T-helper 17 cell (primary cell): ENCODE measurements at regions not wholly inside any gene's neighbourhood (a gene's known extent, or its start where the extent isn't known, plus 50 kb on each side); places are given as distances from the start of the nearest gene placed in this dataset.

Source experiments
- ATAC-seq: fragments of 150-1000 bp; cut with Tn5 transposase; 2 replicates; pipeline ENCODE4 v1.10.0; 2021; ENCODE audit warnings: mild to moderate bottlenecking, moderate library complexity
- DNase-seq, 3 donors: peaks; one replicate each; pipeline versions ENCODE4 v3.0.0 to v3.0.0-alpha.2; 2020 to 2021
- H3K9me3 ChIP-seq: one replicate; pipeline ENCODE4 v1.7.0; 2013; ENCODE audit warnings: low read length, mild to moderate bottlenecking; ENCODE audit not compliant: control insufficient read depth, poor library complexity, severe bottlenecking
- H3K27ac Mint-ChIP-seq: one replicate; pipeline ENCODE4 v1.8.0; 2022; ENCODE audit warnings: mild to moderate bottlenecking, moderate library complexity, mixed read lengths
- H3K27me3 Mint-ChIP-seq: one replicate; pipeline ENCODE4 v1.8.0; 2022; ENCODE audit warnings: mixed read lengths
- H3K36me3 Mint-ChIP-seq: one replicate; pipeline ENCODE4 v1.8.0; 2022; ENCODE audit warnings: low read depth, mixed read lengths
- H3K4me1 Mint-ChIP-seq: one replicate; pipeline ENCODE4 v1.8.0; 2022; ENCODE audit warnings: mild to moderate bottlenecking, mixed read lengths
- H3K4me3 Mint-ChIP-seq: one replicate; pipeline ENCODE4 v1.8.0; 2022; ENCODE audit warnings: mild to moderate bottlenecking, moderate library complexity, mixed read lengths

DNA sequence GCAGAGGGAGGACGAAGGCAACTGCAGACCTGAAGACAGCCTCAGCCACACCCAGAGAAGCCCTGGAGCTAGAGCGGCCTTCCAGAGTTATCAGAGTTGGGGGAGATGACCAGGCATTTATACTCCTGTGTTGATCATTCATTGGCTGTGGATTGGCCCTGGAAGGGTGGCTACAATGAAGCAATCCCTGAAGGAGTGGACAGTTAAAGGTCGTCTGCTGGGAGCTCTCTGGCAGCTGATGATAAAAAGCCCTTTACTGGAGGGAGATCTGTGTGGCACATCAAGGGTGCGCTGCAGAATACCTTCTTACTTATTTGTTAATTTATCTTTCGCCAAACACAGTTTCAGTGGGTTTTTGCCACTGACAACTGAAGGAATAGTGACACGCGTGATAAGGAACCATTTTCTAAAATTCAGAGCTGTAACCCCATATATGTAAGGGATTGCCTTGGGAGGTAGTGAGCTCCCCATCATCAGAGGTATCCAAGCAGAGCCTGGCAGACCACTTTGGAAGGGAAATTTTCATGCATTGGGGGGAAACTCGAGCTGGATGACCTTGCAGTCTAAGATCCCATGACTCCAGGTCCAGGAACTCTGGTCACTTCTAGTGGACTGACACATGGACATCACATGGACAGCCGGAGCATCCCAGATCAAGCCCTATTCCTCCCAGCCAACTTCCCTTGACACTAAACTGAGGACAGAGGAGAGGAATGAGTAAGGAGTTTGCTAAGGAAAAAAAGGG is 126.4 kb upstream of the GADD45A start:
- Mint-ChIP-seq H3K4me3 (no peak overlapping the region), H3K27me3 (peaks cover 47% of the 10 kb centered on the region), H3K36me3 (peaks cover 4% of the 10 kb centered on the region), H3K27ac (no peak overlapping the region), H3K4me1 (peaks cover 5% of the 10 kb centered on the region)
- H3K9me3 ChIP-seq, result no peaks in the 10 kb centered on the region
- ATAC-seq (no peak), DNase-seq (no peak)

DNA sequence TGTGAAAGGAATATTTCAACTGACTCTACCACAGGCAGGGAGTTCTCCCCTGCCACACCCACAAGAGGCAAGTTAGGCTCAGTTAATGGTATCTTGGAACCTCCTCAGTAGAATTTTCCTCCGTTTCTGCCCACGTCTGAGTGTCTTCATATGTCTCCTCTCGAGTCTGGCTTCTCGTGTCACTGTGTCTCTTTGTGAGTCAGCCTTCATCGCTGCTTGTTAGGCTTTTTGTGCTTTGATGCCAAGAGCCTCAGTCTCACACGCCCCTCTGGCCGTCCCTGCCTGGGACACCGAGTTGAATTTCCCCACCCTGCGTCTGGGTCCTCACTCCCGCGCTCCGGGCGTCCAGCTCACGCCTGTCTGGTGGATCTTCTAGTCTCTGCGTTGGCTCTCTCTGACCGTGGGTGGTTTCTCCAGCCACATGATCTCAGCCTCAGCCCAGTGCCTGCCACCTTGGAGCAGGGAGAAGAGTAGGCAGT is 125.7 kb upstream of the GADD45A start:
- H3K27ac Mint-ChIP-seq, result no peak overlapping the region
- peaks cover 4% of the 10 kb centered on the region for H3K36me3 Mint-ChIP-seq
- no peak overlapping the region for H3K4me3 Mint-ChIP-seq
- no peak for ATAC-seq
- no peaks in the 10 kb centered on the region for H3K9me3 ChIP-seq
- DNase-seq, result no peak
- H3K4me1 Mint-ChIP-seq, result peaks cover 10% of the 10 kb centered on the region
- peaks cover 46% of the 10 kb centered on the region for H3K27me3 Mint-ChIP-seq

DNA sequence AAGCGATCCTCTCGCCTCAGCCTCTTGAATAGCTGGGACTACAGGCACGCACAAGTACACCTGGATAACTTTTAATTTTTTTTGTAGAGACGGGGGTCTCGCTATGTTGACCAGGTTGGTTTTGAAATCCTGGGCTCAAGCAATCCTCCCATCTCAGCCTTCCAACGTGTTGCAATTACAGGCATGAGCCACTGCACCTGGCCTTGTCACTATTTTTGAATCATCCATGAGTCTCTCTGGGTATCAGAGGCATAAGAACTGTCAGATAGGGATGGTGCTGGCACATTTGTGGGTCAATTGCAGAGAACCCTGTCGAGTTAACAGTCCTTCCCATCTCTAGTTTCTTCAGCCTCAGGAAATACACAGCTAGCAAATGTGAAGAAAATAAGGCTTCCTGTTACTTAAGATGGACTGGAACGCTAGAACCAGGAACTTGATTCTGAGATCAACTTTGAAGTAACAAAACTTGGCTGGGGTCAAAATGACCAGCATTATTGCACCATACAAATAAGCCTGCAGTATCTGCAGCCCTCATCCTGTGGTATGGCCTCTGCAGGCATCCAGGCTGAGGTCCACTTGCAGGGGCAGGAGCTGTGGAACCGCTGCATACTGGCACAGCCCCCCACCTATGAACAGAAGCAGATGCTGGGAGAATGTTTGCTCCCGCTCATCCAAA is 124.3 kb upstream of the GADD45A start:
- Mint-ChIP-seq H3K4me3 (no peak overlapping the region), H3K27me3 (peaks cover 35% of the 10 kb centered on the region), H3K27ac (no peak overlapping the region), H3K4me1 (peaks cover 12% of the 10 kb centered on the region), H3K36me3 (no peaks in the 10 kb centered on the region)
- ATAC-seq, result no peak
- no peak for DNase-seq
- H3K9me3 ChIP-seq, result no peaks in the 10 kb centered on the region

DNA sequence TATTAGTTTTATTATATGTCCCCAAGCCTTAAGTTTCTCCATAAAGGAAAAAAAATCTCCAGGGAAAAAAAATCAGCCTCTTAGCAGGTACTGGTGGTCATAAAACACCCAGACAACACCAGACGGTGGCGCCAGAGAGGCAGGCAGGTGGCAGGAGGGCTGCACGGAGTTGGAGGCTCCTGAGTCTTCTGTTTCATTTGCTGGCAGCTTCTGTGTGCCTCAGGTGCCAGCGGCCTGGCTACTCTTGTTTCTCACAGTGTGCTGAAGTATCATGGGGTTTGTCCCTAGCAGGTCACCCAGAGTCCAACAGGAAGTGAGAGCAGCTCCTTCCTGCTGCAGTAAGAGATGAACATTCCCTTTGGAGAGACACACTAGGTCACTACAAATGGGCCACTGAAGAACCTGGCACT is 123.3 kb upstream of the GADD45A start:
- peak; percentile 60 to 80 (median 64) for DNase-seq
- Mint-ChIP-seq H3K4me1 (peaks cover 10% of the 10 kb centered on the region), H3K27me3 (peaks cover 27% of the 10 kb centered on the region), H3K36me3 (no peaks in the 10 kb centered on the region), H3K27ac (no peak overlapping the region), H3K4me3 (no peak overlapping the region)
- peak; percentile 87 for ATAC-seq
- no peaks in the 10 kb centered on the region for H3K9me3 ChIP-seq

DNA sequence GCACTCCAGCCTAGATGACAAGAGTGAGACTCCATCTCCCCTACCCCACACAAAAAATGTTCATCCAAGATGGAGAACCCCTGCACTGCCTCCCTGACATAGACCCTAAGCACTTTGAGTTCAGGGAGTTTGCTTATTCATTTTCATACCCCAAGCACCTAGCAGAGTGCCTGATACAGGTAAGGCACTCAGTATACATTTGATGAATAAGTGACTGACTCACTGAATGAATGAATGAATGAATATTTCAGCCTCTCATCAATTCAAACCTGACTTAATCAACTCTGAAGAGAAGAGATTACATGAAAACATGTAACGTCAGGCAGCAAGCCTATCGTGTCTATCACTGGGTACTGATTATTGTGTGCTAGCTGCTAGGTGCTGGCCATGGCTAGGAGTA is 121.3 kb upstream of the GADD45A start:
- H3K27ac Mint-ChIP-seq, result no peak overlapping the region
- H3K36me3 Mint-ChIP-seq, result no peaks in the 10 kb centered on the region
- DNase-seq (no peak), ATAC-seq (no peak)
- H3K27me3 Mint-ChIP-seq, result peaks cover 10% of the 10 kb centered on the region
- no peak overlapping the region for H3K4me3 Mint-ChIP-seq
- H3K9me3 ChIP-seq, result no peaks in the 10 kb centered on the region
- H3K4me1 Mint-ChIP-seq, result peaks cover 10% of the 10 kb centered on the region

DNA sequence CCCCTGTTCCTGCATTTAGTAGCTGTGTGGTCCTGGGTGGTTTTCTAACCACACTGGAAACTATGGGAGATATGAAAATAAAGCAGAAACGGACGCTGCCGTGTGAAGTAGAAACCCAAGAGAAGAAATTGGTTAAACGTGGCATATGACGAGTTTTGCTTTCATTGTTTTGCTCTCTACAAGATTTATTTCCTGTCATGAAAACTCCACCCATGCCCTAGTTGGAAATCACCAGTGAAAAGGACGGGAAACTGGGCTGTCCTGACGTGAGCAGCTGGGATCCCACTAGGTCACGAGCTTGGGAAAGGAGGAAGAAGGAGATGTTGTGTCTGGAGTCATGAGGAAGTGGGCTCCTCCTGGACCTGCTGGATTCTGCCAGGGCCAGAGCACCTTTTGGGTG is 120.8 kb upstream of the GADD45A start:
- ATAC-seq (no peak), DNase-seq (no peak)
- Mint-ChIP-seq H3K27ac (no peak overlapping the region), H3K36me3 (no peaks in the 10 kb centered on the region), H3K4me1 (peaks cover 10% of the 10 kb centered on the region), H3K27me3 (peaks cover 5% of the 10 kb centered on the region), H3K4me3 (no peak overlapping the region)
- H3K9me3 ChIP-seq, result no peaks in the 10 kb centered on the region

DNA sequence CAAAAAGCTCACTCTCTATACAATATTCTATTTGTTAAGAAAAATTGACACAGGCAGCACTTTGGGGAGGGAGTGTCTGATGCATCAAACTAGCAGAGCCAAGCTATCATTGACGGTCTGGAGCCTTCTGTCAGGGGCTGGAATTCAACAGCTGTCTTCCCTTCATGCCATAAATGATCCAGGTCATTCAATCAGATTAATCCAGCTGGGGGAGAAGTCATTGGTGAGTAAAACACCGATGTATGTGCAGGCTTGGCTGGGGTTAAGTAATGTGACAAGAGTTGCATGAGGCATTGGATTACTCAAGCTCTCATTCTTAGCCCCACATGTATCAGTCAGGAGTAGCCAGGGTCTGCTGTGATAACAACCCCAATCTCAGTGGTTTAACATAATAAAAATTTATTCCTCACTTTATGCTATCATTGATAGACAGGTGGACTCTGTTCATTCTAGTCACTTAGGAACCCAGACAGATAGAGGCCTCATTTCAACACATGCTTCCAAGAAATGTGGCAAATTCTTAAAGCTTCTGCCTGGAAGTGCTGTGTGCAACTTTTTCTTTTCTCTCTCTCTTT is 118.1 kb upstream of the GADD45A start:
- Mint-ChIP-seq H3K27me3 (peaks cover 7% of the 10 kb centered on the region), H3K27ac (no peak overlapping the region), H3K4me1 (peaks cover 7% of the 10 kb centered on the region), H3K36me3 (no peaks in the 10 kb centered on the region), H3K4me3 (no peak overlapping the region)
- ATAC-seq (no peak), DNase-seq (no peak)
- H3K9me3 ChIP-seq, result no peaks in the 10 kb centered on the region

DNA sequence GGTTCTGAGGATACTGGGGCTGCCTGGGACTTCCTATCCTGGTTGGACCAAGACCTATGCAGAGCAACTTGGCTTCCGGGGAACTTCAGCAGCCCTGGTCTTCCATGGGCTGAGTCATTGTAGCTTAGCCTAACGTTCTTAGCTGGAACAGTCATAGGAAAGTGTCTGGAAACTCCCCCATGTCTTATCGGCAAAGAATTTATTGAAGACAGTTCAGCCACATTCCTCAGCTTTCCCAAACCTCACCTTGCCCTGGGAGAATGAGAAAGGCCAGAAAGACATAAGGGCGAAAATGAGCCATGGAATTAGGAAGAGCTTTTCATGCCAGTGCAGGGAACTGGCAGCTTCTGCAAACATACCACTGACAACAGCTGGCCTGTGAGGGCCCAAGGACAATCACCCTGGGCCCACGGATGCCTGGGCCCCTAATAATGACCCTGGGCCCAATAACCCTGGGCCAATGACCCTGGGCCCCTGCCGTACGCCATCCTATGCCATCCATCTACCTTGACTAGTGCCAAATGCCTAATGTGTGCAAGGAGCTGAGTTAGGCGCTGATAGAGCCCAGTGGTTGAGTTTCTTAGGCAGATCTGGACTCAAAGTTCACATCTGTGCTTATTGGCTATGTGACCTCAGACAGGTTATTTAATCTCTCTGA is 114.4 kb upstream of the GADD45A start:
- Mint-ChIP-seq H3K27me3 (peaks cover 7% of the 10 kb centered on the region), H3K36me3 (no peaks in the 10 kb centered on the region), H3K4me1 (no peaks in the 10 kb centered on the region), H3K4me3 (no peak overlapping the region), H3K27ac (no peak overlapping the region)
- H3K9me3 ChIP-seq, result no peaks in the 10 kb centered on the region
- no peak for ATAC-seq
- DNase-seq, result no peak

DNA sequence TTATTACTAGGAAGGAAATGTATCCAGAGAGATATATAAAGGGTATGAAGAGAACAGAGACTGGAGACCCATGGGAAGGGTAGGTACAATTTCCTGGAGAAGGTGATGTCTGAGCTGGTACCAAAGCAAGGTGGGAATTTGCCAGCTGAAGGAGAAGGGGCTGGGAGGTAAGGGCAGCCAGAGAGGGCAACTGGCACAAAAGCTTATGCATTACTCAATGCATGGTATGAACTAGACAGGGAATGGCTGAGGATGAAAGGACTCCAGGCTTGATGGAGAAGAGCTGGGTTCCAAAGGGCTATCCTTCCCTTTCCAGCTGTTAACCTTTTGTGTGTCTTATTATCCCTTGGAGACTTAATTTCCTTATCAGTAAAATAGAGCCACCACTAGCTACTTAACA is 113.6 kb upstream of the GADD45A start:
- DNase-seq (no peak), ATAC-seq (no peak)
- Mint-ChIP-seq H3K36me3 (no peaks in the 10 kb centered on the region), H3K4me1 (no peaks in the 10 kb centered on the region), H3K27ac (no peak overlapping the region), H3K27me3 (peaks cover 7% of the 10 kb centered on the region), H3K4me3 (no peak overlapping the region)
- no peaks in the 10 kb centered on the region for H3K9me3 ChIP-seq

DNA sequence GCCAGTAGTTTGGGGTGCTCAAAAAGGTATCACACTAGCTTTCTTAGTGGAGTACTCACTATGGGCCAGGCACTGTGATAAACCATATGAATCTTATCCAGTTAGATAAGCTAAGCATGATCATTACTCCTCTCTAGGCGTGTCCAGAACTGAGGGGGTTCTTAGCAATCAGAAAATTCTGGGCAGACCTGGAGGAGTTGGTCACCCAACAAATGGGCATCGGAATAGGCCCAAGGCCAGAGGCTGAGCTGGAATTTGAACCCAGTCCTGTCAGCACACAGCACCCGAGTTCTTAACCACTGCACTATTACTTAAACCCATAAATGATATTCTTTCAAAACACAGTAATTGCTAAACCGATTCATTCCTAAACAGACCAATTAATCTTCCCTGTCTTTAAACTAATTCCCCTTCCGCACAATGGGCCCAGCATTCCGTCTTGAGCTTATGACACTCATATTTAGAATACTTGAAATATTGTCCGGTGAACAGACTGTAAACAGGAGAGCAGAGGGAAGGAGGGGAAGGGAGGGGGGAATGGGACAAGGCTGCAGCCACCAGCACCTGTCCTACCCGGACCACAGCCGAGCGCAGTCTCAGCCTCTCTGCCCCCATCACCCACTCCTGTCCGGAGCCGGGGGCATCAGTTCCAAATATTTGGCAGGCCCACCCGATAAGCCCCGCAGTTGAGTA is 113.0 kb upstream of the GADD45A start:
- H3K4me3 Mint-ChIP-seq, result no peak overlapping the region
- no peaks in the 10 kb centered on the region for H3K9me3 ChIP-seq
- ATAC-seq (no peak), DNase-seq (no peak)
- H3K4me1 Mint-ChIP-seq, result no peaks in the 10 kb centered on the region
- no peak overlapping the region for H3K27ac Mint-ChIP-seq
- H3K36me3 Mint-ChIP-seq, result no peaks in the 10 kb centered on the region
- peaks cover 7% of the 10 kb centered on the region for H3K27me3 Mint-ChIP-seq

DNA sequence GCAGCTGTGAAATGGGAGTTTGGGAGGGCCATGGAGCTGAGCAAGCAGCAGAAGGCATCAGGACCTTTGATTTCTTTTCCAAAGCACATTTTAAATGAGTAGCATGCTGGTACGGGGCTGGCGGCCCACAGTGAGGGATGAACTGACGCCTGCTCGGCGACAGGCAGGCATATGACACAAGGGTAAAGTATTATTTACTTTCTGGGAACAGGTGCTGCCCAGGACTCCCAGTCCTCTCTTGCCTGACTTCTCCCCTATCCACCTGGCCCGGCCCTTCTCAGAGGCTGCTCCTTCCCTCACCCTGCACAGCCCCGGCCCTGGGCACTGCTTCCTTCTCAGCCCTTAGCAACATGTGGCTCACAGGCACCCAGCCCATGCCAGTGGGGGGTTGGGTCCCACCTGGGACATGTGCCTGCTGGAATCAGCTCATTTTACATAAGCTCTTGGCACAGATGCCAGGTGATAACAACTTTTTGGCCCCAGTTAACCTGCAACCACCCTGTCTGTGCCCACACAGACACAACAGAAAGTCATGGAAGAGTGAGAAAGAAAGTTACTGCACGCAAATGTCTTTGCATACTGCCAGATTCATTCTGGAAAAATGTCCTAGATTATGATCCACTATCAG is 112.3 kb upstream of the GADD45A start:
- no peaks in the 10 kb centered on the region for H3K36me3 Mint-ChIP-seq
- no peak overlapping the region for H3K27ac Mint-ChIP-seq
- H3K9me3 ChIP-seq, result no peaks in the 10 kb centered on the region
- H3K4me3 Mint-ChIP-seq, result no peak overlapping the region
- peaks cover 7% of the 10 kb centered on the region for H3K27me3 Mint-ChIP-seq
- no peak for ATAC-seq
- H3K4me1 Mint-ChIP-seq, result no peaks in the 10 kb centered on the region
- no peak for DNase-seq

DNA sequence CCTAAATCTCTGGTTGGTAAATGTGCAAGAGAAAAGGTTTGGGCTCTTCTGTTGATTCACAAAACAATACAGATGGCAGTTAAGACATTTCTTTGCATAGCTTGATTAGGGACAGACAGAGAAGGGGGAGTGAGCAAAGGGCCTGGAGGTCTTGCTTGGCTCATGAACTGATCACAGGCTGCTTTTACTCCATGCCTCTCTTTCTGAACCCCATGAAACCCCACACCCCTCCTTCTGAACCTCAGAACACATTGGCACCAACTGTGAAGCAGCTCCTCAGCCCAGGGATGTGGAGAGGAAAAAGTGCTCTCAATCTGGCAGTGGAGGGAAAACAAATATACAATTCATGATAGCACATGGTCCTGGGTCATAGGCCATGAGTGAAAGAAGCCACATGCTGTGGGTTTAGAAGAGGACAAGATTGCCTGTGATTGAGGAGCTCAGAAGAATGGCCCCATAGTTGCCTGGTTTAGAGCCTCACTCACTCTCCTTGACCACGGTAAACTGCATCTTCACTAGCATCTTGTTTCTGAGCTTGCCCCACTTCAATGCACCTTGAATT is 111.6 kb upstream of the GADD45A start:
- H3K27ac Mint-ChIP-seq, result no peak overlapping the region
- H3K27me3 Mint-ChIP-seq, result peaks cover 7% of the 10 kb centered on the region
- H3K9me3 ChIP-seq, result no peaks in the 10 kb centered on the region
- H3K4me3 Mint-ChIP-seq, result no peak overlapping the region
- H3K4me1 Mint-ChIP-seq, result no peaks in the 10 kb centered on the region
- no peaks in the 10 kb centered on the region for H3K36me3 Mint-ChIP-seq
- ATAC-seq (no peak), DNase-seq (no peak)
